CD4-positive, alpha-beta T cell treated with Interleukin-2 at 100 ng/mL for 4 hours (primary cell): ENCODE measurements at regions not wholly inside any gene's neighbourhood (a gene's known extent, or its start where the extent isn't known, plus 50 kb on each side); places are given as distances from the start of the nearest gene placed in this dataset.

ENCODE experiments used
- DNase-seq: peaks from one replicate; pipeline ENCODE4 v3.0.0-alpha.2; 2020; ENCODE audit warnings: low spot score

- no peak for DNase-seq
Observed at GRCh38 chr2:145511946-145512345, 992.0 kb upstream of the ZEB2 start.

GRCh38 chr2:145503511-145503910, 983.6 kb upstream of the ZEB2 start:
- no peak for DNase-seq

GRCh38 chr2:145501920-145502319, 982.0 kb upstream of the ZEB2 start:
- no peak for DNase-seq

GRCh38 chr2:145495590-145495989, 975.7 kb upstream of the ZEB2 start:
- no peak for DNase-seq

- no peak for DNase-seq
Observed at GRCh38 chr2:145494441-145494840, 974.5 kb upstream of the ZEB2 start.

- DNase-seq, result no peak
Observed at GRCh38 chr2:145488571-145488970, 968.7 kb upstream of the ZEB2 start.

GRCh38 chr2:145484448-145485097, 964.7 kb upstream of the ZEB2 start:
- no peak for DNase-seq

- DNase-seq, result no peak
Observed at GRCh38 chr2:145483854-145484253, 963.9 kb upstream of the ZEB2 start.

- no peak for DNase-seq
Observed at GRCh38 chr2:145481334-145481922, 961.5 kb upstream of the ZEB2 start.

- DNase-seq, result no peak
Observed at GRCh38 chr2:145464866-145465265, 944.9 kb upstream of the ZEB2 start.

GRCh38 chr2:145460112-145460511, 940.2 kb upstream of the ZEB2 start:
- no peak for DNase-seq

GRCh38 chr2:145431181-145431951, 911.4 kb upstream of the ZEB2 start:
- DNase-seq, result no peak

GRCh38 chr2:145423809-145424208, 903.9 kb upstream of the ZEB2 start:
- no peak for DNase-seq

GRCh38 chr2:145422576-145422975, 902.7 kb upstream of the ZEB2 start:
- DNase-seq, result no peak

GRCh38 chr2:145421841-145422240, 901.9 kb upstream of the ZEB2 start:
- no peak for DNase-seq

- DNase-seq, result no peak
Observed at GRCh38 chr2:145416640-145417039, 896.7 kb upstream of the ZEB2 start.

- DNase-seq, result no peak
Observed at GRCh38 chr2:145415151-145415550, 895.2 kb upstream of the ZEB2 start.

- no peak for DNase-seq
Observed at GRCh38 chr2:145413261-145414030, 893.5 kb upstream of the ZEB2 start.

- DNase-seq, result no peak
Observed at GRCh38 chr2:145412155-145412554, 892.2 kb upstream of the ZEB2 start.

- DNase-seq, result peak; percentile 2
Observed at GRCh38 chr2:145411493-145411892, 891.6 kb upstream of the ZEB2 start.

- no peak for DNase-seq
Observed at GRCh38 chr2:145410086-145410485, 890.2 kb upstream of the ZEB2 start.

GRCh38 chr2:145408980-145409379, 889.1 kb upstream of the ZEB2 start:
- no peak for DNase-seq

- DNase-seq, result no peak
Observed at GRCh38 chr2:145404690-145405089, 884.8 kb upstream of the ZEB2 start.
